Omental fat pad (tissue), 3 donors: ENCODE measurements at regions not wholly inside any gene's neighbourhood (a gene's known extent, or its start where the extent isn't known, plus 50 kb on each side); places are given as distances from the start of the nearest gene placed in this dataset.
"Not testable (repeated sequence)": the region's sequence is repeated elsewhere in the genome, so short reads cannot be mapped to it uniquely, and the experiment has no call there.

Source experiments
- ATAC-seq: fragments of 150-250 bp; one replicate; pipeline ENCODE4 v1.9.1; 2016; ENCODE audit warnings: mild to moderate bottlenecking, moderate library complexity; ENCODE audit not compliant: low FRiP score
- DNase-seq: peaks from one replicate; pipeline ENCODE4 v3.0.0-alpha.2; 2019; ENCODE audit warnings: low spot score
- TF ChIP-seq, protein P1 (sequence below), 3 donors: fragments of 450-650 bp; IDR thresholded peaks; one replicate each; pipeline ENCODE4 v1.5.1; 2016 to 2017; ENCODE audit warnings: antibody characterized with exemption in 3 of 3, mild to moderate bottlenecking in 3 of 3, moderate library complexity in 2 of 3

DNA sequence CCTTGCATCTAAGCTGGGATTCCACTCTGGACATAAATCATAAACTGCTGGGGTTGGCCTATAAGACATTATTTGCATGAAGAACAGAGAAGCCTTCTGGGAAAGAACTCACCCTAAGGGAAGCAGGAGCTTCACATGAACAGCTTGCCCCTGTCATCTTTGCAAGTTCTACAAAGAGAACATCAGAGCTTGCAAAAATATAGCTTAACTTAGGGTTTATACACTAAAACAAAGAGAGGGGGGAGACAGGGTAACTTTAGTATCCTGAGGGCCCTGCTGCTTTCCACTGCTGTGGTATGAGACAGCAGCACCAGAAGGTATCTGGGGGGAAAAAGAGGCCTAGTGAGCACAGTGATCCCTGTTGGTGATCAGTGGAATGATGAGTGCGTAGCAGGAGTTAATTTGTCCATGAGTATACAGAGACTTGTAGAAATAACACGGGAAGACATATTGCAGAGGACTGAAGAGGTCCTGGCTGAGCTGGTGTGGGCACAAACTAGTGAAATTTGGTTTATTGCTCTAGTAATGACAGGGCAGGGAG lies 116.1 kb upstream of the TSC22D1 start:
- no peak for DNase-seq

DNA sequence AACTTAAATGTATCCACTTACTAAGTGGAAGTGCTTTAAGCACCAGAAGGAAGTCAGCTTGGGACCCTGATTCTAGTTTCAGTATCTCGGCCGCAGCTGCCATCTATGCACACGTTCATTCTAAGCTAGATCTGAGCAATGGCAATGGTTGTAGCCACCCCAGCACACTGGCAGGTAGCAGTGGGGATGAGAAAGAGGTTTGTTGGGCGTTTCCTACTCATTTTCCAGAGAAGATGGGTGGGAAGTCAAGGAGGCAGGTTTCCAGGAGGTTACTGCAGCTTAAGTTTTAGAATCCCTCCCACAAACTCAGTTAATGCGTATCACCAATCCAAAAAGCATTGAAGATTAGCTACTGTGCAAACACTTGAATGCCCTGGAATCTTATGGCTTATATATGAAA lies 114.2 kb upstream of the TSC22D1 start:
- no peak for ATAC-seq
- TF ChIP-seq, protein P1, sequence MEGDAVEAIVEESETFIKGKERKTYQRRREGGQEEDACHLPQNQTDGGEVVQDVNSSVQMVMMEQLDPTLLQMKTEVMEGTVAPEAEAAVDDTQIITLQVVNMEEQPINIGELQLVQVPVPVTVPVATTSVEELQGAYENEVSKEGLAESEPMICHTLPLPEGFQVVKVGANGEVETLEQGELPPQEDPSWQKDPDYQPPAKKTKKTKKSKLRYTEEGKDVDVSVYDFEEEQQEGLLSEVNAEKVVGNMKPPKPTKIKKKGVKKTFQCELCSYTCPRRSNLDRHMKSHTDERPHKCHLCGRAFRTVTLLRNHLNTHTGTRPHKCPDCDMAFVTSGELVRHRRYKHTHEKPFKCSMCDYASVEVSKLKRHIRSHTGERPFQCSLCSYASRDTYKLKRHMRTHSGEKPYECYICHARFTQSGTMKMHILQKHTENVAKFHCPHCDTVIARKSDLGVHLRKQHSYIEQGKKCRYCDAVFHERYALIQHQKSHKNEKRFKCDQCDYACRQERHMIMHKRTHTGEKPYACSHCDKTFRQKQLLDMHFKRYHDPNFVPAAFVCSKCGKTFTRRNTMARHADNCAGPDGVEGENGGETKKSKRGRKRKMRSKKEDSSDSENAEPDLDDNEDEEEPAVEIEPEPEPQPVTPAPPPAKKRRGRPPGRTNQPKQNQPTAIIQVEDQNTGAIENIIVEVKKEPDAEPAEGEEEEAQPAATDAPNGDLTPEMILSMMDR (IDR thresholded peaks at IDR 0.05), result no peak
- no peak for DNase-seq

More for the DNA sequence above, 116.1 kb upstream of the TSC22D1 start:
- TF ChIP-seq, protein P1 (IDR thresholded peaks at IDR 0.05), result no peak
- no peak for ATAC-seq

DNA sequence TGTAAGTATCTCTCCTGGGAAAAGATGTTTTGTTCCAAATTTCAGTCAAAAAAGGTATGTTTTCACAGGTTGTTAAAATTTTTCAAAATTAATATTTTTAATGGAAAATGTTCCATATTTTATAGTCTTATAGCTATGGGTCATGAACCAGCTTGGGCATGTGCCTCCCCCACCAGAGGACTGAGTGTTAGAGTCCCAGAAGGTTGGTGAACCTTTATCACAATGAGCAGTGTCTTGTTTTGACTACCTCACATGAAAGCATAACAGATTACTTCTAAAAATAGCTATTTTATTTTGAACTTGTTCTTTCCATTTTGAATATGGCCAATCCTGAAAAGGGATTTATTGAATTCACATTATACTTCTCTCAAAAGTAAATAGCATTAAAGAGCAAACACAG lies 112.5 kb upstream of the TSC22D1 start:
- ATAC-seq (no peak), DNase-seq (no peak)
- TF ChIP-seq, protein P1 (IDR thresholded peaks at IDR 0.05), result no peak

DNA sequence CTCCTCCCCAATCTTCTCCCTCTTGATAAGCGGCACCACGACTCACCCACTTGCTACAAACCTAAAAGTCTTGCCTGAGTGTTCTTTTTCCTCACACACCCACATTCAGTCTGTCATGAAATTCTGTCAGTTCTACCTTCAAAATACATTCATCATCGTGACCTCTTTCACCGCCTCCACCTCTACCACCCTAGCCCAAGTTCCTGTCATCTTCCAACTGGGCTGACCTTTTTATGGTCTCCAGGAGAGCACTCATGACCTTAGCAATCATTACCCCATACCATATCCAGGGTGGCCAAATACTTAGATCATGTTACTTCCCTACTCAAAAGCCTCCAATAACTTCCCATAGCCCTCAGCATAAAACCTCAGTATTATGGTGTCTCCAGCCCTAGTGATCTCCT lies 110.4 kb upstream of the TSC22D1 start:
- DNase-seq, result no peak
- ATAC-seq, result no peak
- TF ChIP-seq, protein P1 (IDR thresholded peaks at IDR 0.05), result no peak

DNA sequence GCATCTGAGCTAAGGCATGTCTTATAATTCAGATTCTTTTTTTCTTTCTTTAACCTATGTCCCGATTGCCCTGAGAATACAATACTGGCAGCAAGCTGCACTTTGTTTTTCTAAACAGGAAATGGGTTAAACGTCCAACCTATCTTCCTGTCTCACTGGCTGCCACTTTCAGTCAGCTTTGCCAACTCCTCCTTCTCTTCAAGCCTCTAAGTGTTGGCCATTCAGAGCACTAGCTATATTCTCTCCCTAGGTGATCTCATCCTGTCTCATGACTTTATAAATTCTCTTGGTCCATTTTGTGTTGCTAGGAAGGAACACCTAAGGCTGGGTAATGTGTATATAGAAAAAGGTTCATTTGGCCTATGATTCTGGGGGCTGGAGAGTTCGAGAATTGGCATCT lies 109.5 kb upstream of the TSC22D1 start:
- TF ChIP-seq, protein P1 (IDR thresholded peaks at IDR 0.05), result no peak
- DNase-seq (no peak), ATAC-seq (no peak)

DNA sequence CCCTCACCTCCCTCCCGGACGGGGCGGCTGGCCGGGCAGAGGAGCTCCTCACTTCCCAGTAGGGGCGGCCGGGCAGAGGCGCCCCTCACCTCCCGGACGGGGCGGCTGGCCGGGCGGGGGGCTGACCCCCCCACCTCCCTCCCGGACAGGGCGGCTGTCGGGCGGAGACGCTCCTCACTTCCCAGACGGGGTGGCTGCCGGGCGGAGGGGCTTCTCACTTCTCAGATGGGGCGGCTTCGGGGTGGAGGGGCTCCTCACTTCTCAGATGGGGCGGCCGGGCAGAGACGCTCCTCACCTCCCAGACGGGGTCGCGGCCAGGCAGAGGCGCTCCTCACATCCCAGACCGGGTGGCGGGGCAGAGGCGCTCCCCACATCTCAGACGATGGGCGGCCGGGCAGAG lies 106.3 kb upstream of the TSC22D1 start:
- DNase-seq, ATAC-seq: not testable (repeated sequence)

DNA sequence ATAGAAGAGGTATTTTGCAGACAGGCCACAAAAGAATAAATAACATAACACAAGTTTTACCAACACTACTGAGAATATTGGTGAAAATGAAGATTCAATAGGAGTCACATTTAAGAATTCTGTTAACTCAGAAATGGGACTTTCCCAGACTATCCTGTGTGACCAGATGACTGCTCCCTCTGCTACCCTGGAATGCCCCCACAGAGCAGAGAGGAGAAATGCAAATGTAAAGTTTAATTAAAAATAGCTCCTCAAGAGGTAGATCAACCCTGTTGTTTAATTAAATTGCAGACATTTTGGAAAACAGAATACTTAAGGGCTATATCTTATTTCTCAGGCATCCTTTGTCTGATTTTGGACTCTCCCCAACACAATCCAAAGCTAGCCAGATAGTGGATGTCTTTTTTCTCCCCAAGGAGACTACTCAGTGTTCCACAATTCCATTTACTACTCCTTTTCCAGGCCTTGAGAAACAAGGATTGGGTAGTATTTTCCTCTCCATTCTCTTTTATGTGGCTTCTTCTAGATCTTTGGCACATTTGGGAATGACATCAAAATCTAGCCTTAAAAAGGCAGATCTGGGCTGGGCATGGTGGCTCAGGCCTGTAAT lies 104.7 kb upstream of the TSC22D1 start:
- ATAC-seq (no peak), DNase-seq (no peak)
- TF ChIP-seq, protein P1 (IDR thresholded peaks at IDR 0.05), result no peak
